Astrocyte of the cerebellum (primary cell): ENCODE measurements at regions not wholly inside any gene's neighbourhood (a gene's known extent, or its start where the extent isn't known, plus 50 kb on each side); places are given as distances from the start of the nearest gene placed in this dataset.

Experiments used
- DNase-seq: peaks from one replicate; pipeline ENCODE4 v3.0.0-alpha.2; 2011; ENCODE audit warnings: low read depth
- H3K4me3 ChIP-seq: 2 replicates; pipeline ENCODE4 v1.5.1; 2011; ENCODE audit warnings: mild to moderate bottlenecking, low read depth, low read length, moderate library complexity
- in situ Hi-C: cut with HindIII; loops from 2 replicates; pipeline ENCODE4 v1.10.0; 2017; ENCODE audit warnings: low sequenced_read_pairs
- TF ChIP-seq, protein P1 (sequence below): IDR thresholded peaks from 2 replicates; pipeline ENCODE4 v1.5.1; 2012; ENCODE audit warnings: low read length, low read depth, moderate library complexity, mild to moderate bottlenecking; ENCODE audit errors: missing control alignments

DNA sequence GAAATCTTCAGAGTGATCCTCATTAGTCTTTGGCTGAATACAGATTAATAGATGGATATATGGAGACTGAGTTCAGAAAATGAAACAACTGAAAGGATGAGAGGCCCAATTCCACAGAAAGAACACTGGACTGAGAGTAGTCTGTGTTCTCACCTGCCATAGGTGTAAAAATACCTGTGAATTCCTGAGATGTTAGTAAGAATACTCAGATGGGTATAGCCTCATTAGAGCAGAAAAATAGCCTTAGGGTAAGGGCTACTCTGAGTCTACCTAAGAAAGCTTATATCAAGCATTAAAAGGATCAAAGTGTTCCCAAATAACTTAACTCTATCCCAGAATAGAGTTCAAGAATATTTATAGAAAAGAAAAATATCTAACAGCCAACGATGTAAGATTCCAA, 1510.3 kb upstream of the SEL1L start:
- in situ Hi-C loops, result no loop called here
- TF ChIP-seq, protein P1, sequence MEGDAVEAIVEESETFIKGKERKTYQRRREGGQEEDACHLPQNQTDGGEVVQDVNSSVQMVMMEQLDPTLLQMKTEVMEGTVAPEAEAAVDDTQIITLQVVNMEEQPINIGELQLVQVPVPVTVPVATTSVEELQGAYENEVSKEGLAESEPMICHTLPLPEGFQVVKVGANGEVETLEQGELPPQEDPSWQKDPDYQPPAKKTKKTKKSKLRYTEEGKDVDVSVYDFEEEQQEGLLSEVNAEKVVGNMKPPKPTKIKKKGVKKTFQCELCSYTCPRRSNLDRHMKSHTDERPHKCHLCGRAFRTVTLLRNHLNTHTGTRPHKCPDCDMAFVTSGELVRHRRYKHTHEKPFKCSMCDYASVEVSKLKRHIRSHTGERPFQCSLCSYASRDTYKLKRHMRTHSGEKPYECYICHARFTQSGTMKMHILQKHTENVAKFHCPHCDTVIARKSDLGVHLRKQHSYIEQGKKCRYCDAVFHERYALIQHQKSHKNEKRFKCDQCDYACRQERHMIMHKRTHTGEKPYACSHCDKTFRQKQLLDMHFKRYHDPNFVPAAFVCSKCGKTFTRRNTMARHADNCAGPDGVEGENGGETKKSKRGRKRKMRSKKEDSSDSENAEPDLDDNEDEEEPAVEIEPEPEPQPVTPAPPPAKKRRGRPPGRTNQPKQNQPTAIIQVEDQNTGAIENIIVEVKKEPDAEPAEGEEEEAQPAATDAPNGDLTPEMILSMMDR, result no peak
- DNase-seq, result no peak
- no peak overlapping the region for H3K4me3 ChIP-seq

GRCh38 chr14:83047059-83047830, 1513.6 kb upstream of the SEL1L start:
- no peak overlapping the region for H3K4me3 ChIP-seq
- no peak for DNase-seq
- in situ Hi-C loops, result no loop called here
- TF ChIP-seq, protein P1, result no peak

GRCh38 chr14:83053022-83053710, 1519.5 kb upstream of the SEL1L start:
- DNase-seq, result no peak
- in situ Hi-C loops, result no loop called here
- no peak overlapping the region for H3K4me3 ChIP-seq
- TF ChIP-seq, protein P1, result no peak

GRCh38 chr14:83058068-83058467, 1524.4 kb upstream of the SEL1L start:
- no peak for DNase-seq
- in situ Hi-C loops, result no loop called here
- TF ChIP-seq, protein P1, result no peak
- H3K4me3 ChIP-seq, result no peak overlapping the region

- TF ChIP-seq, protein P1, result no peak
Measured at GRCh38 chr14:83071888-83072501, 1538.3 kb upstream of the SEL1L start.

DNA sequence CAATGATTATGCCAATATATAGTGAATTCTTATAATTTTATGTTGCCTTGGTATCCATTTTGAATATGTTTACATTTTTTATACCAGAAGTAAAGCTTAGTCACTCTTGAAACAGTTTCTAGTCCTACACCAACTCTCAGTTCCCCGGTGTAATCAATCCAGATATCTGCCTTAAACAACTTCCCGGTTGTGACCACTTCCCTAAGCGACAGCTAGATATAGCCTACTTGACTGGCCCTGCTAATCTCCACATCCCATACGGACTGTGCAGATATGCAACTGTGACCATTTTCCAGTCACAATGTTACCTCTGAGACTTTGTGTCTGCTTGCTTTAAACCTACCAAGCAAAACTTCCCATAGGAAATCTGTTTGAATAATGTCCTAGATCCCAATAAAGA, 1551.5 kb upstream of the SEL1L start:
- TF ChIP-seq, protein P1, result no peak
- DNase-seq, result no peak
- H3K4me3 ChIP-seq, result no peak overlapping the region
- in situ Hi-C loops, result no loop called here

More at GRCh38 chr14:83071888-83072501, 1538.3 kb upstream of the SEL1L start:
- no peak for DNase-seq
- H3K4me3 ChIP-seq, result no peak overlapping the region
- in situ Hi-C loops, result no loop called here
